HCT116 (cell line): ENCODE measurements at regions not wholly inside any gene's neighbourhood (a gene's known extent, or its start where the extent isn't known, plus 50 kb on each side); places are given as distances from the start of the nearest gene placed in this dataset.

ENCODE experiments used
- CEBPB ChIP-seq: IDR thresholded peaks from 2 replicates; pipeline ENCODE4 v1.6.1; 2012; ENCODE audit warnings: low read depth
- CTCF ChIP-seq, 3 experiments: fragments of 200-600 bp in 1 of 3; sonication (generic) in 1 of 3; IDR thresholded peaks in 2 of 3; conservative IDR thresholded peaks in 1 of 3; 2 replicates each; pipeline ENCODE4 v1.5.1; 2012 to 2017; ENCODE audit warnings: low read depth in 2 of 3, low read length in 2 of 3, antibody characterized with exemption in 1 of 3, borderline replicate concordance in 1 of 3, control low read depth in 1 of 3, mild to moderate bottlenecking in 1 of 3, mixed read lengths in 1 of 3, mixed run types in 1 of 3, moderate library complexity in 1 of 3; ENCODE audit not compliant: insufficient read depth in 1 of 3
- POLR2A ChIP-seq: IDR thresholded peaks from 2 replicates; pipeline ENCODE4 v1.7.0; 2011; ENCODE audit warnings: borderline replicate concordance; ENCODE audit not compliant: insufficient read depth, insufficient read length; ENCODE audit errors: extremely low read depth
- REST ChIP-seq: IDR thresholded peaks from 2 replicates; pipeline ENCODE4 v1.6.1; 2012; ENCODE audit warnings: low read depth
- YY1 ChIP-seq: IDR thresholded peaks from 2 replicates; pipeline ENCODE4 v1.6.1; 2011; ENCODE audit warnings: low read length, low read depth, moderate library complexity, mild to moderate bottlenecking; ENCODE audit not compliant: insufficient replicate concordance; ENCODE audit errors: extremely low read depth
- TF ChIP-seq, protein P1 (sequence below): IDR thresholded peaks from 2 replicates; pipeline ENCODE4 v1.6.1; 2012

DNA sequence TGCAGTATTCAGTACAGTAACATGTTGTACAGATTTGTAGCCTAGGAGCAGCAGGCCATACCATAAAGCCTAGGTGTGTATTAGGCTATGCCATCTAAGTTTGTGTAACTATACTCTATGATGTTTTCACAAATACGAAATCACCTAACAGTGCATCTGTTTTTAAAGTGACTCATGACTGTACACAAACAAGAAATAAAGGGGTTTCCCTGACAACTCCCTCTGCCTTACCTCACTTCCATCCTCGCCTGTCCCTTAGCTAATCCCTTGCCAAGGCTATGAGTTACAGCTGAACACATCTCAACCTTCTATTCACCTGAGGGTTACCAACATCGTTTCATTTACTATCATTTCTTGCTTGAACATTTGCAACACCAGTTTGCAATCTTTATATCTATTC, 78.6 kb upstream of the RPRM start:
- TF ChIP-seq CTCF (IDR thresholded peaks at IDR 0.05 in 2 of 3, conservative IDR thresholded peaks at IDR 0.05 in 1 of 3; ENCODE audit: borderline replicate concordance in 1 of 3, insufficient read depth in 1 of 3, low read depth in 2 of 3, low read length in 2 of 3) (no peak), POLR2A (no peak), CEBPB (no peak), YY1 (no peak), REST (no peak)
- TF ChIP-seq, protein P1, sequence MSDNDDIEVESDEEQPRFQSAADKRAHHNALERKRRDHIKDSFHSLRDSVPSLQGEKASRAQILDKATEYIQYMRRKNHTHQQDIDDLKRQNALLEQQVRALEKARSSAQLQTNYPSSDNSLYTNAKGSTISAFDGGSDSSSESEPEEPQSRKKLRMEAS = no peak
